ENCODE measurements at regions not wholly inside any gene's neighbourhood (a gene's known extent, or its start where the extent isn't known, plus 50 kb on each side); places are given as distances from the start of the nearest gene placed in this dataset.
A peak's percentile ranks its signal among the peaks of the same experiment; 100 is the strongest.

- DNase-seq: no peak
- ATAC-seq (ENCODE audit: low FRiP score in 2 of 2): no peak
- 28 to 40% methylated on average over 6 of the region's 6 CpGs for WGBS, 2 donors
Observed at GRCh38 chr13:109900320-109900719, 113.9 kb upstream of the IRS2 start.

GRCh38 chr13:109899748-109900147, 113.4 kb upstream of the IRS2 start:
- ATAC-seq (ENCODE audit: low FRiP score in 2 of 2) (no peak), DNase-seq (no peak)
- Histone ChIP-seq H3K27me3 (no peaks in the 10 kb centered on the region), H3K4me1 (no peaks in the 10 kb centered on the region), H3K36me3 (no peaks in the 10 kb centered on the region), H3K4me3 (no peak overlapping the region), H3K9me3 (no peaks in the 10 kb centered on the region), H3K27ac (no peak overlapping the region)
- WGBS, 2 donors: 49 to 54% methylated on average over 2 to 3 of the region's 3 CpGs
- TF ChIP-seq CTCF (IDR thresholded peaks at IDR 0.05) (no peak), EP300 (IDR thresholded peaks at IDR 0.05) (no peak), POLR2A (IDR thresholded peaks at IDR 0.05) (no peak), POLR2AphosphoS5 (IDR thresholded peaks at IDR 0.05) (no peak)

More at GRCh38 chr13:109900320-109900719, 113.9 kb upstream of the IRS2 start:
- H3K27ac ChIP-seq: no peak overlapping the region
- no peaks in the 10 kb centered on the region for H3K4me1 ChIP-seq
- H3K27me3 ChIP-seq: no peaks in the 10 kb centered on the region
- TF ChIP-seq EP300 (IDR thresholded peaks at IDR 0.05) (no peak), POLR2AphosphoS5 (IDR thresholded peaks at IDR 0.05) (no peak), POLR2A (IDR thresholded peaks at IDR 0.05) (no peak), CTCF (IDR thresholded peaks at IDR 0.05) (no peak)
- H3K36me3 ChIP-seq: no peaks in the 10 kb centered on the region
- H3K9me3 ChIP-seq: no peaks in the 10 kb centered on the region
- H3K4me3 ChIP-seq: no peak overlapping the region

GRCh38 chr13:109899316-109899715, 112.9 kb upstream of the IRS2 start:
- H3K9me3 ChIP-seq: no peaks in the 10 kb centered on the region
- no peaks in the 10 kb centered on the region for H3K4me1 ChIP-seq
- H3K4me3 ChIP-seq: no peak overlapping the region
- no peak for DNase-seq
- H3K27ac ChIP-seq: no peak overlapping the region
- ATAC-seq (ENCODE audit: low FRiP score in 2 of 2): no peak
- 88% methylated on average over 3 of the region's 3 CpGs for WGBS, 2 donors
- H3K36me3 ChIP-seq: no peaks in the 10 kb centered on the region
- H3K27me3 ChIP-seq: no peaks in the 10 kb centered on the region
- TF ChIP-seq POLR2AphosphoS5 (IDR thresholded peaks at IDR 0.05) (no peak), CTCF (IDR thresholded peaks at IDR 0.05) (no peak), EP300 (IDR thresholded peaks at IDR 0.05) (no peak), POLR2A (IDR thresholded peaks at IDR 0.05) (no peak)

- no peak overlapping the region for H3K4me3 ChIP-seq
- no peaks in the 10 kb centered on the region for H3K4me1 ChIP-seq
- ATAC-seq (ENCODE audit: low FRiP score in 2 of 2) (no peak), DNase-seq (no peak)
- H3K27ac ChIP-seq: no peak overlapping the region
- H3K27me3 ChIP-seq: no peaks in the 10 kb centered on the region
- H3K36me3 ChIP-seq: no peaks in the 10 kb centered on the region
- TF ChIP-seq EP300 (IDR thresholded peaks at IDR 0.05) (no peak), POLR2AphosphoS5 (IDR thresholded peaks at IDR 0.05) (no peak), CTCF (IDR thresholded peaks at IDR 0.05) (no peak), POLR2A (IDR thresholded peaks at IDR 0.05) (no peak)
- no peaks in the 10 kb centered on the region for H3K9me3 ChIP-seq
- 76 to 80% methylated on average over 5 of the region's 5 CpGs for WGBS, 2 donors
Observed at GRCh38 chr13:109897988-109898624, 111.7 kb upstream of the IRS2 start.

GRCh38 chr13:109892101-109892500, 105.7 kb upstream of the IRS2 start:
- 92 to 100% methylated on average over 2 of the region's 2 CpGs for WGBS, 2 donors
- Histone ChIP-seq H3K4me1 (no peaks in the 10 kb centered on the region), H3K27me3 (no peaks in the 10 kb centered on the region), H3K4me3 (no peak overlapping the region), H3K36me3 (no peaks in the 10 kb centered on the region), H3K9me3 (no peaks in the 10 kb centered on the region), H3K27ac (no peak overlapping the region)
- TF ChIP-seq EP300 (IDR thresholded peaks at IDR 0.05): no peak
- no peak for TF ChIP-seq CTCF (IDR thresholded peaks at IDR 0.05)
- TF ChIP-seq POLR2AphosphoS5 (IDR thresholded peaks at IDR 0.05): no peak
- TF ChIP-seq POLR2A (IDR thresholded peaks at IDR 0.05): no peak
- peak in 1 of 2 donors; percentile 30 for ATAC-seq (ENCODE audit: low FRiP score in 2 of 2)
- no peak for DNase-seq
